ENCODE measurements at regions not wholly inside any gene's neighbourhood (a gene's known extent, or its start where the extent isn't known, plus 50 kb on each side); places are given as distances from the start of the nearest gene placed in this dataset.

- TF ChIP-seq EZH2 (IDR thresholded peaks at IDR 0.05) (no peak), POLR2AphosphoS5 (IDR thresholded peaks at IDR 0.05; ENCODE audit: borderline replicate concordance, low read depth, low read length) (no peak), FOXP2 (optimal IDR thresholded peaks at IDR 0.05; ENCODE audit: control extremely low read depth, extremely low read length, insufficient read depth) (no peak)
These were observed 674.7 kb downstream of the TBC1D22A start for GRCh38 chr22:47437110-47437509.
